ENCODE measurements at regions not wholly inside any gene's neighbourhood (a gene's known extent, or its start where the extent isn't known, plus 50 kb on each side); places are given as distances from the start of the nearest gene placed in this dataset.
A peak's percentile ranks its signal among the peaks of the same experiment; 100 is the strongest.

- H3K36me3 ChIP-seq (ENCODE audit: control insufficient read depth, low read length), result no peaks in the 10 kb centered on the region
Measured at GRCh38 chr6:76275746-76276145, 203.3 kb upstream of the IMPG1 start.

GRCh38 chr6:76264468-76264867 is 192.0 kb upstream of the IMPG1 start:
- Histone ChIP-seq H3K27ac (ENCODE audit: low read depth, low read length) (no peak overlapping the region), H3K79me2 (ENCODE audit: control insufficient read depth, low read length) (no peaks in the 10 kb centered on the region), H3K9me2 (replicated peaks; ENCODE audit: control insufficient read depth, low read length) (no peaks in the 10 kb centered on the region), H3K9me3 (ENCODE audit: control insufficient read depth, insufficient read depth, low read length) (peaks cover 13% of the 10 kb centered on the region), H3K4me3 (ENCODE audit: low read length) (no peak overlapping the region), H3K27me3 (ENCODE audit: control insufficient read depth, low read length) (no peaks in the 10 kb centered on the region), H3K36me3 (ENCODE audit: control insufficient read depth, low read length) (no peaks in the 10 kb centered on the region), H3K4me1 (ENCODE audit: control insufficient read depth, low read length) (no peaks in the 10 kb centered on the region), H4K20me1 (ENCODE audit: control insufficient read depth, insufficient read depth, low read depth, low read length) (no peaks in the 10 kb centered on the region), H3K4me2 (ENCODE audit: low read length) (no peak overlapping the region), H3F3A (ENCODE audit: control insufficient read depth, insufficient read depth) (no peaks in the 10 kb centered on the region)
- TF ChIP-seq CTCF (IDR thresholded peaks at IDR 0.05; ENCODE audit: low read depth, low read length, poor library complexity, severe bottlenecking) (no peak), EZH2phosphoT487 (IDR thresholded peaks at IDR 0.05; ENCODE audit: borderline replicate concordance, low read length) (no peak)

More at GRCh38 chr6:76275746-76276145, 203.3 kb upstream of the IMPG1 start:
- Histone ChIP-seq H4K20me1 (ENCODE audit: control insufficient read depth, insufficient read depth, low read depth, low read length) (no peaks in the 10 kb centered on the region), H3F3A (ENCODE audit: control insufficient read depth, insufficient read depth) (no peaks in the 10 kb centered on the region), H3K4me2 (ENCODE audit: low read length) (no peak overlapping the region), H3K4me1 (ENCODE audit: control insufficient read depth, low read length) (no peaks in the 10 kb centered on the region), H3K4me3 (ENCODE audit: low read length) (no peak overlapping the region), H3K27ac (ENCODE audit: low read depth, low read length) (no peak overlapping the region), H3K9me2 (replicated peaks; ENCODE audit: control insufficient read depth, low read length) (no peaks in the 10 kb centered on the region), H3K9me3 (ENCODE audit: control insufficient read depth, insufficient read depth, low read length) (no peaks in the 10 kb centered on the region), H3K79me2 (ENCODE audit: control insufficient read depth, low read length) (no peaks in the 10 kb centered on the region), H3K27me3 (ENCODE audit: control insufficient read depth, low read length) (no peaks in the 10 kb centered on the region)
- TF ChIP-seq CTCF (IDR thresholded peaks at IDR 0.05; ENCODE audit: low read depth, low read length, poor library complexity, severe bottlenecking) (peak; percentile 27), EZH2phosphoT487 (IDR thresholded peaks at IDR 0.05; ENCODE audit: borderline replicate concordance, low read length) (no peak)

- H4K20me1 ChIP-seq (ENCODE audit: control insufficient read depth, insufficient read depth, low read depth, low read length), result no peaks in the 10 kb centered on the region
- H3K79me2 ChIP-seq (ENCODE audit: control insufficient read depth, low read length), result no peaks in the 10 kb centered on the region
- peaks cover 13% of the 10 kb centered on the region for H3K9me3 ChIP-seq (ENCODE audit: control insufficient read depth, insufficient read depth, low read length)
- H3K9me2 ChIP-seq (replicated peaks; ENCODE audit: control insufficient read depth, low read length), result no peaks in the 10 kb centered on the region
- no peak overlapping the region for H3K4me2 ChIP-seq (ENCODE audit: low read length)
- H3K27me3 ChIP-seq (ENCODE audit: control insufficient read depth, low read length), result no peaks in the 10 kb centered on the region
- TF ChIP-seq CTCF (IDR thresholded peaks at IDR 0.05; ENCODE audit: low read depth, low read length, poor library complexity, severe bottlenecking), result no peak
- TF ChIP-seq EZH2phosphoT487 (IDR thresholded peaks at IDR 0.05; ENCODE audit: borderline replicate concordance, low read length), result no peak
- no peak overlapping the region for H3K4me3 ChIP-seq (ENCODE audit: low read length)
- H3K4me1 ChIP-seq (ENCODE audit: control insufficient read depth, low read length), result no peaks in the 10 kb centered on the region
- H3K27ac ChIP-seq (ENCODE audit: low read depth, low read length), result no peak overlapping the region
- no peaks in the 10 kb centered on the region for H3F3A ChIP-seq (ENCODE audit: control insufficient read depth, insufficient read depth)
- no peaks in the 10 kb centered on the region for H3K36me3 ChIP-seq (ENCODE audit: control insufficient read depth, low read length)
Measured at GRCh38 chr6:76262240-76262639, 189.8 kb upstream of the IMPG1 start.

GRCh38 chr6:76250666-76251065 is 178.2 kb upstream of the IMPG1 start:
- Histone ChIP-seq H3K4me3 (ENCODE audit: low read length) (no peak overlapping the region), H3K4me1 (ENCODE audit: control insufficient read depth, low read length) (no peaks in the 10 kb centered on the region), H3F3A (ENCODE audit: control insufficient read depth, insufficient read depth) (no peaks in the 10 kb centered on the region), H3K36me3 (ENCODE audit: control insufficient read depth, low read length) (no peaks in the 10 kb centered on the region), H4K20me1 (ENCODE audit: control insufficient read depth, insufficient read depth, low read depth, low read length) (no peaks in the 10 kb centered on the region), H3K4me2 (ENCODE audit: low read length) (no peak overlapping the region), H3K27me3 (ENCODE audit: control insufficient read depth, low read length) (no peaks in the 10 kb centered on the region), H3K27ac (ENCODE audit: low read depth, low read length) (no peak overlapping the region), H3K9me3 (ENCODE audit: control insufficient read depth, insufficient read depth, low read length) (no peaks in the 10 kb centered on the region), H3K9me2 (replicated peaks; ENCODE audit: control insufficient read depth, low read length) (no peaks in the 10 kb centered on the region), H3K79me2 (ENCODE audit: control insufficient read depth, low read length) (no peaks in the 10 kb centered on the region)
- TF ChIP-seq EZH2phosphoT487 (IDR thresholded peaks at IDR 0.05; ENCODE audit: borderline replicate concordance, low read length) (no peak), CTCF (IDR thresholded peaks at IDR 0.05; ENCODE audit: low read depth, low read length, poor library complexity, severe bottlenecking) (no peak)

Measured in DOHH2 (cell line).